Stomach (tissue), 4 donors: ENCODE measurements at regions not wholly inside any gene's neighbourhood (a gene's known extent, or its start where the extent isn't known, plus 50 kb on each side); places are given as distances from the start of the nearest gene placed in this dataset.

Experiments used
- EP300 ChIP-seq: sonication (generic); formaldehyde crosslinking; IDR thresholded peaks from one replicate; pipeline ENCODE4 v1.6.1; 2017; ENCODE audit warnings: antibody characterized with exemption
- POLR2A ChIP-seq, 4 donors: fragments of 450-650 bp; IDR thresholded peaks; one replicate each; pipeline ENCODE4 v1.6.1; 2016; ENCODE audit warnings: antibody characterized with exemption in 4 of 4, control low read depth in 2 of 4, mild to moderate bottlenecking in 1 of 4, moderate library complexity in 1 of 4
- POLR2AphosphoS5 ChIP-seq, 3 donors: sonication (generic); formaldehyde crosslinking; IDR thresholded peaks; one replicate each; pipeline ENCODE4 v1.6.1; 2016; ENCODE audit warnings: antibody characterized with exemption in 3 of 3
- TF ChIP-seq, protein P1 (sequence below), 7 experiments: fragments of 450-650 bp in 4 of 7; fragments of 200-600 bp in 3 of 7; sonication (generic) in 3 of 7; IDR thresholded peaks; one replicate each; pipeline ENCODE4 v1.5.1; 2016 to 2019; ENCODE audit warnings: antibody characterized with exemption in 7 of 7, control low read depth in 2 of 7, mild to moderate bottlenecking in 1 of 7

DNA sequence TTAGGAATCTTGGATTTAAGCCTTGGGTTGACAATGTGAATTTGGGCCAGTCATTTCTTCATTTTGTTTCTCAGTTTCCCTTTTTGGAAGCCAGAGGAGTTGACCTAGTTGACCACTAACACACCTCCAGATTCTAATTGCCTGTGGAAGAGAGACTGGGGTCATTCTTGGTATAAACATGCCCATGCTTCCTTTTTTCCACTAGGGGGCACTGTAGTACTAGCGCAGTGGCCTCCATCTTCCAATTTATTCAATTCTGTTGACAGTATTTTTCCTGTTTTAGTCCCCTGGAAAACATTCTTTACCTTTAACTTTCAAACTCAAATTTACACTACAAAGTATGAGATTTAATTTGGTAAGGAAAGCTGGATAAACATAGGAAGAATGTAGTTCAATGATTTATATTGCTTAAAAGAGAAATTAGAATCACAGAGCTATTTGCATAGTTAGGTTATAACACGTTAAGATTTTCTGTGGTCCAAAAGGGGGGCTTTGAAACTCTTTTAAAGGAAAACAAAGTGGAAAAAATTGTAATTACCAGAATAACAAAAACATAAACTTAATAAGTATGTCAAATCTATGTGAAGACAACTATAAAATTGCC, 57.5 kb upstream of the AGPS start:
- TF ChIP-seq, protein P1, sequence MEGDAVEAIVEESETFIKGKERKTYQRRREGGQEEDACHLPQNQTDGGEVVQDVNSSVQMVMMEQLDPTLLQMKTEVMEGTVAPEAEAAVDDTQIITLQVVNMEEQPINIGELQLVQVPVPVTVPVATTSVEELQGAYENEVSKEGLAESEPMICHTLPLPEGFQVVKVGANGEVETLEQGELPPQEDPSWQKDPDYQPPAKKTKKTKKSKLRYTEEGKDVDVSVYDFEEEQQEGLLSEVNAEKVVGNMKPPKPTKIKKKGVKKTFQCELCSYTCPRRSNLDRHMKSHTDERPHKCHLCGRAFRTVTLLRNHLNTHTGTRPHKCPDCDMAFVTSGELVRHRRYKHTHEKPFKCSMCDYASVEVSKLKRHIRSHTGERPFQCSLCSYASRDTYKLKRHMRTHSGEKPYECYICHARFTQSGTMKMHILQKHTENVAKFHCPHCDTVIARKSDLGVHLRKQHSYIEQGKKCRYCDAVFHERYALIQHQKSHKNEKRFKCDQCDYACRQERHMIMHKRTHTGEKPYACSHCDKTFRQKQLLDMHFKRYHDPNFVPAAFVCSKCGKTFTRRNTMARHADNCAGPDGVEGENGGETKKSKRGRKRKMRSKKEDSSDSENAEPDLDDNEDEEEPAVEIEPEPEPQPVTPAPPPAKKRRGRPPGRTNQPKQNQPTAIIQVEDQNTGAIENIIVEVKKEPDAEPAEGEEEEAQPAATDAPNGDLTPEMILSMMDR (IDR thresholded peaks at IDR 0.05) = peak in 5 of 7 experiments; percentile 80 to 94 (median 88)
- TF ChIP-seq EP300 = no peak
- no peak for TF ChIP-seq POLR2A (IDR thresholded peaks at IDR 0.05)
- no peak for TF ChIP-seq POLR2AphosphoS5 (IDR thresholded peaks at IDR 0.05)
